H9 (cell line): ENCODE measurements at regions not wholly inside any gene's neighbourhood (a gene's known extent, or its start where the extent isn't known, plus 50 kb on each side); places are given as distances from the start of the nearest gene placed in this dataset.

ENCODE experiments used
- DNase-seq: peaks from one replicate; pipeline ENCODE4 v3.0.0-alpha.2; 2017
- H2AFZ ChIP-seq: one replicate; pipeline ENCODE4 v1.6.1; 2013; ENCODE audit warnings: mild to moderate bottlenecking, low read length, control low read depth, moderate library complexity
- H2AK5ac ChIP-seq: 2 replicates; pipeline ENCODE4 v1.6.1; 2013; ENCODE audit warnings: low read length, control low read depth, mixed read lengths; ENCODE audit not compliant: insufficient read length
- H2BK120ac ChIP-seq: one replicate; pipeline ENCODE4 v1.6.1; 2013; ENCODE audit warnings: low read depth, mild to moderate bottlenecking, low read length, control low read depth, inconsistent platforms; ENCODE audit not compliant: poor library complexity, severe bottlenecking
- H2BK12ac ChIP-seq: 2 replicates; pipeline ENCODE4 v1.6.1; 2013; ENCODE audit warnings: low read length, control low read depth, mixed read lengths, low read depth; ENCODE audit not compliant: insufficient read length
- H2BK15ac ChIP-seq: 2 replicates; pipeline ENCODE4 v1.6.1; 2013; ENCODE audit warnings: low read depth, low read length, control low read depth
- H2BK20ac ChIP-seq: one replicate; pipeline ENCODE4 v1.6.1; 2013; ENCODE audit warnings: low read depth, mild to moderate bottlenecking, low read length, control low read depth, inconsistent platforms; ENCODE audit not compliant: poor library complexity, severe bottlenecking
- H2BK5ac ChIP-seq: 2 replicates; pipeline ENCODE4 v1.6.1; 2013; ENCODE audit warnings: low read length, control low read depth, mixed read lengths; ENCODE audit not compliant: insufficient read length
- H3K14ac ChIP-seq: 2 replicates; pipeline ENCODE4 v1.6.1; 2013; ENCODE audit warnings: low read length, control low read depth; ENCODE audit not compliant: insufficient read depth
- H3K18ac ChIP-seq: 2 replicates; pipeline ENCODE4 v1.6.1; 2013; ENCODE audit warnings: low read depth, mild to moderate bottlenecking, mixed read lengths, low read length, control low read depth; ENCODE audit not compliant: insufficient read length
- H3K23ac ChIP-seq: 2 replicates; pipeline ENCODE4 v1.6.1; 2013; ENCODE audit warnings: low read length, control low read depth, mixed read lengths, low read depth; ENCODE audit not compliant: insufficient read length
- H3K23me2 ChIP-seq: 2 replicates; pipeline ENCODE4 v1.6.1; 2013; ENCODE audit warnings: low read depth, mild to moderate bottlenecking, mixed read lengths, low read length, control low read depth; ENCODE audit not compliant: insufficient read length, poor library complexity, severe bottlenecking
- H3K27ac ChIP-seq: 2 replicates; pipeline ENCODE4 v1.5.1; 2013; ENCODE audit warnings: low read length, control low read depth, mixed read lengths, low read depth; ENCODE audit not compliant: insufficient read length
- H3K27me3 ChIP-seq: 2 replicates; pipeline ENCODE4 v1.6.1; 2013; ENCODE audit warnings: low read length, control low read depth, inconsistent platforms; ENCODE audit not compliant: insufficient read depth
- H3K4ac ChIP-seq: 2 replicates; pipeline ENCODE4 v1.6.1; 2013; ENCODE audit warnings: low read depth, mild to moderate bottlenecking, control low read depth, inconsistent platforms, low read length, moderate library complexity
- H3K4me1 ChIP-seq: 2 replicates; pipeline ENCODE4 v1.6.1; 2013; ENCODE audit warnings: low read length, control low read depth, inconsistent platforms; ENCODE audit not compliant: insufficient read depth
- H3K4me2 ChIP-seq: 2 replicates; pipeline ENCODE4 v1.6.1; 2013; ENCODE audit warnings: low read length, control low read depth, mixed read lengths; ENCODE audit not compliant: insufficient read length, insufficient read depth
- H3K56ac ChIP-seq: 2 replicates; pipeline ENCODE4 v1.6.1; 2013; ENCODE audit warnings: low read depth, mild to moderate bottlenecking, mixed read lengths, low read length, control low read depth; ENCODE audit not compliant: insufficient read length
- H3K79me1 ChIP-seq: 2 replicates; pipeline ENCODE4 v1.6.1; 2013; ENCODE audit warnings: low read depth, mild to moderate bottlenecking, moderate library complexity, low read length, control low read depth, inconsistent platforms; ENCODE audit not compliant: insufficient read depth, poor library complexity, severe bottlenecking
- H3K79me2 ChIP-seq: 2 replicates; pipeline ENCODE4 v1.6.1; 2013; ENCODE audit warnings: low read length, control low read depth, inconsistent platforms; ENCODE audit not compliant: insufficient read depth
- H3K9ac ChIP-seq: 2 replicates; pipeline ENCODE4 v1.6.1; 2013; ENCODE audit warnings: low read length, control low read depth, mixed read lengths; ENCODE audit not compliant: insufficient read length; ENCODE audit errors: extremely low read depth
- H3K9me3 ChIP-seq: one replicate; pipeline ENCODE4 v1.6.1; 2013; ENCODE audit warnings: low read depth, low read length, inconsistent platforms; ENCODE audit not compliant: control insufficient read depth
- H3T11ph ChIP-seq: one replicate; pipeline ENCODE4 v1.6.1; 2013; ENCODE audit warnings: mild to moderate bottlenecking, low read length, control low read depth, inconsistent platforms
- H4K20me1 ChIP-seq: one replicate; pipeline ENCODE4 v1.6.1; 2013; ENCODE audit not compliant: control insufficient read depth, insufficient read length, insufficient read depth
- H4K5ac ChIP-seq: 2 replicates; pipeline ENCODE4 v1.6.1; 2013; ENCODE audit warnings: low read depth, mild to moderate bottlenecking, mixed read lengths, low read length, control low read depth; ENCODE audit not compliant: insufficient read length
- H4K8ac ChIP-seq: replicated peaks from 2 replicates; pipeline ENCODE4 v1.6.1; 2013; ENCODE audit warnings: low read length, control low read depth, mixed read lengths, low read depth; ENCODE audit not compliant: insufficient read length
- H4K91ac ChIP-seq: 2 replicates; pipeline ENCODE4 v1.6.1; 2013; ENCODE audit warnings: low read depth, mild to moderate bottlenecking, moderate library complexity, mixed read lengths, low read length, control low read depth; ENCODE audit not compliant: insufficient read length
- H3K27ac Mint-ChIP-seq, 3 experiments: 2 replicates in 2 of 3; 3 replicates in 1 of 3; pipeline ENCODE4 v1.8.0; 2020 to 2021; ENCODE audit warnings: mixed read lengths in 3 of 3, mild to moderate bottlenecking in 1 of 3, moderate library complexity in 1 of 3
- H3K27me3 Mint-ChIP-seq: 2 replicates; pipeline ENCODE4 v1.8.0; 2021; ENCODE audit warnings: low read depth, mild to moderate bottlenecking, moderate library complexity, mixed read lengths
- H3K36me3 Mint-ChIP-seq, 3 experiments: 2 replicates in 2 of 3; 3 replicates in 1 of 3; pipeline ENCODE4 v1.8.0; 2020 to 2021; ENCODE audit warnings: low read depth in 3 of 3, mixed read lengths in 3 of 3; ENCODE audit not compliant: insufficient read depth in 1 of 3
- H3K4me1 Mint-ChIP-seq, 2 experiments: 2 replicates each; pipeline ENCODE4 v1.8.0; 2020; ENCODE audit warnings: mixed read lengths in 2 of 2
- H3K4me3 Mint-ChIP-seq, 2 experiments: 2 replicates in 1 of 2; 3 replicates in 1 of 2; pipeline ENCODE4 v1.8.0; 2020 to 2021; ENCODE audit warnings: mild to moderate bottlenecking in 2 of 2, mixed read lengths in 2 of 2, moderate library complexity in 1 of 2
- H3K9me3 Mint-ChIP-seq, 2 experiments: 2 replicates in 1 of 2; 3 replicates in 1 of 2; pipeline ENCODE4 v1.8.0; 2020; ENCODE audit warnings: mild to moderate bottlenecking in 2 of 2, mixed read lengths in 2 of 2, moderate library complexity in 1 of 2
- CTCF ChIP-seq: fragments of 200-600 bp; sonication (generic); conservative IDR thresholded peaks from 3 replicates; pipeline ENCODE4 v1.8.0; 2021; ENCODE audit warnings: antibody characterized with exemption, mild to moderate bottlenecking
- WGBS: extraction: QIAGEN DNeasy Blood & Tissue Kit; methylation state at CpG from one replicate; pipeline ENCODE4 v1.1.7; 2013; ENCODE audit warnings: missing lambda C conversion rate, low lambda C conversion rate, mixed read lengths; ENCODE audit not compliant: insufficient read length; ENCODE audit errors: extremely low coverage; 5-methylcytosine and 5-hydroxymethylcytosine counted together

GRCh38 chr7:81865754-81866153 lies 95.9 kb upstream of the HGF start:
- no peaks in the 10 kb centered on the region for H3K4me1 ChIP-seq
- H3K23me2 ChIP-seq = no peaks in the 10 kb centered on the region
- H3K27ac ChIP-seq = no peak overlapping the region
- no peak overlapping the region for H3K4ac ChIP-seq
- no peak for TF ChIP-seq CTCF
- no peak for DNase-seq
- no peak overlapping the region for H2BK120ac ChIP-seq
- H2BK20ac ChIP-seq = no peak overlapping the region
- no peak overlapping the region for H2BK5ac ChIP-seq
- no CpG with 5 or more reads among the region's 1 CpG for WGBS
- no peaks in the 10 kb centered on the region for H3K9me3 ChIP-seq
- no peaks in the 10 kb centered on the region for H4K20me1 ChIP-seq
- H3K79me1 ChIP-seq = no peaks in the 10 kb centered on the region
- no peak overlapping the region for H2AFZ ChIP-seq
- no peak overlapping the region for H4K91ac ChIP-seq
- no peak overlapping the region for H3K4me2 ChIP-seq
- no peaks in the 10 kb centered on the region for H3K79me2 ChIP-seq
- H2AK5ac ChIP-seq = no peak overlapping the region
- H3K4me1 Mint-ChIP-seq = no peaks in the 10 kb centered on the region
- no peak overlapping the region for H3K4me3 Mint-ChIP-seq
- H3K9ac ChIP-seq = no peak overlapping the region
- no peak overlapping the region for H3K56ac ChIP-seq
- H3K36me3 Mint-ChIP-seq = no peaks in the 10 kb centered on the region
- no peak overlapping the region for H3K27ac Mint-ChIP-seq
- H3K9me3 Mint-ChIP-seq = no peaks in the 10 kb centered on the region
- H3K18ac ChIP-seq = no peak overlapping the region
- H2BK12ac ChIP-seq = no peak overlapping the region
- H3K14ac ChIP-seq = no peak overlapping the region
- no peak overlapping the region for H3T11ph ChIP-seq
- H4K5ac ChIP-seq = no peak overlapping the region
- H3K27me3 Mint-ChIP-seq = no peaks in the 10 kb centered on the region
- H4K8ac ChIP-seq = no peak overlapping the region
- no peaks in the 10 kb centered on the region for H3K27me3 ChIP-seq
- no peak overlapping the region for H2BK15ac ChIP-seq
- H3K23ac ChIP-seq = no peak overlapping the region
